SU-DHL-6 (cell line): ENCODE measurements at regions not wholly inside any gene's neighbourhood (a gene's known extent, or its start where the extent isn't known, plus 50 kb on each side); places are given as distances from the start of the nearest gene placed in this dataset.

Experiments used
- H2AFZ ChIP-seq: fragments of 200-600 bp; sonication (generic); 2 replicates; pipeline ENCODE4 v1.6.1; 2014; ENCODE audit warnings: low read depth, mild to moderate bottlenecking, moderate library complexity, mixed read lengths, antibody characterized with exemption, low read length; ENCODE audit not compliant: severe bottlenecking
- H3F3A ChIP-seq: fragments of 200-600 bp; shearing (Covaris generic); 2 replicates; pipeline ENCODE4 v1.6.0; 2016; ENCODE audit warnings: antibody characterized with exemption, mild to moderate bottlenecking; ENCODE audit not compliant: insufficient read depth
- H3K27ac ChIP-seq: fragments of 200-600 bp; sonication (generic); 2 replicates; pipeline ENCODE4 v1.5.1; 2016; ENCODE audit warnings: low read depth, mild to moderate bottlenecking, low read length, moderate library complexity, mixed read lengths
- H3K27me3 ChIP-seq: fragments of 200-600 bp; sonication (generic), shearing (Covaris generic); 2 replicates; pipeline ENCODE4 v1.6.0; 2014; ENCODE audit warnings: mild to moderate bottlenecking, low read length
- H3K36me3 ChIP-seq: fragments of 200-600 bp; sonication (generic); 2 replicates; pipeline ENCODE4 v1.6.1; 2014; ENCODE audit warnings: mild to moderate bottlenecking, low read length, mixed read lengths
- H3K4me2 ChIP-seq: fragments of 300-600, 200-600 bp; shearing (Covaris generic), sonication (generic); 2 replicates; pipeline ENCODE4 v1.6.0; 2014; ENCODE audit warnings: low read length, low read depth, mild to moderate bottlenecking; ENCODE audit not compliant: poor library complexity, severe bottlenecking
- H3K4me3 ChIP-seq: fragments of 200-600 bp; sonication (generic); 2 replicates; pipeline ENCODE4 v1.5.1; 2014; ENCODE audit warnings: antibody characterized with exemption, low read length, mild to moderate bottlenecking, mixed read lengths; ENCODE audit not compliant: insufficient read depth, poor library complexity, severe bottlenecking
- H3K79me2 ChIP-seq: fragments of 200-600 bp; sonication (generic); 2 replicates; pipeline ENCODE4 v1.6.1; 2014; ENCODE audit warnings: mild to moderate bottlenecking, low read length, moderate library complexity; ENCODE audit not compliant: insufficient read depth
- H3K9ac ChIP-seq: fragments of 200-600 bp; sonication (generic); 2 replicates; pipeline ENCODE4 v1.7.0; 2014; ENCODE audit warnings: mild to moderate bottlenecking, low read length
- H3K9me2 ChIP-seq: fragments of 200-600 bp; sonication (generic); replicated peaks from 2 replicates; pipeline ENCODE4 v1.6.1; 2014; ENCODE audit warnings: low read length; ENCODE audit not compliant: insufficient read depth
- H3K9me3 ChIP-seq: fragments of 200-600 bp; sonication (generic); 2 replicates; pipeline ENCODE4 v1.6.1; 2014; ENCODE audit warnings: low read length, mixed read lengths; ENCODE audit not compliant: insufficient read depth
- H4K20me1 ChIP-seq: fragments of 200-600 bp; sonication (generic); 2 replicates; pipeline ENCODE4 v1.6.1; 2014; ENCODE audit warnings: low read depth, mild to moderate bottlenecking, antibody characterized with exemption, low read length, moderate library complexity, mixed read lengths
- EZH2phosphoT487 ChIP-seq: fragments of 200-600 bp; sonication (generic), shearing (Covaris generic); conservative IDR thresholded peaks from 2 replicates; pipeline ENCODE4 v1.6.1; 2018; ENCODE audit warnings: mild to moderate bottlenecking, antibody characterized with exemption, low read length, moderate library complexity, mixed read lengths
- TF ChIP-seq, protein P1 (sequence below): fragments of 200-600 bp; sonication (generic); IDR thresholded peaks from one replicate; pipeline ENCODE4 v1.5.1; 2017; ENCODE audit warnings: antibody characterized with exemption, mild to moderate bottlenecking, low read length, moderate library complexity; ENCODE audit not compliant: insufficient read depth, poor library complexity, severe bottlenecking

GRCh38 chr6:87808005-87808757 is 106.1 kb upstream of the AKIRIN2 start:
- H3F3A ChIP-seq = peaks cover 8% of the 10 kb centered on the region; the same call in 1 of the 2 replicates
- no peaks in the 10 kb centered on the region for H3K9me3 ChIP-seq
- H3K27ac ChIP-seq = no peak overlapping the region
- TF ChIP-seq, protein P1, sequence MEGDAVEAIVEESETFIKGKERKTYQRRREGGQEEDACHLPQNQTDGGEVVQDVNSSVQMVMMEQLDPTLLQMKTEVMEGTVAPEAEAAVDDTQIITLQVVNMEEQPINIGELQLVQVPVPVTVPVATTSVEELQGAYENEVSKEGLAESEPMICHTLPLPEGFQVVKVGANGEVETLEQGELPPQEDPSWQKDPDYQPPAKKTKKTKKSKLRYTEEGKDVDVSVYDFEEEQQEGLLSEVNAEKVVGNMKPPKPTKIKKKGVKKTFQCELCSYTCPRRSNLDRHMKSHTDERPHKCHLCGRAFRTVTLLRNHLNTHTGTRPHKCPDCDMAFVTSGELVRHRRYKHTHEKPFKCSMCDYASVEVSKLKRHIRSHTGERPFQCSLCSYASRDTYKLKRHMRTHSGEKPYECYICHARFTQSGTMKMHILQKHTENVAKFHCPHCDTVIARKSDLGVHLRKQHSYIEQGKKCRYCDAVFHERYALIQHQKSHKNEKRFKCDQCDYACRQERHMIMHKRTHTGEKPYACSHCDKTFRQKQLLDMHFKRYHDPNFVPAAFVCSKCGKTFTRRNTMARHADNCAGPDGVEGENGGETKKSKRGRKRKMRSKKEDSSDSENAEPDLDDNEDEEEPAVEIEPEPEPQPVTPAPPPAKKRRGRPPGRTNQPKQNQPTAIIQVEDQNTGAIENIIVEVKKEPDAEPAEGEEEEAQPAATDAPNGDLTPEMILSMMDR = no peak
- no peak for TF ChIP-seq EZH2phosphoT487
- H3K27me3 ChIP-seq = no peaks in the 10 kb centered on the region
- no peak overlapping the region for H3K9ac ChIP-seq
- no peak overlapping the region for H3K4me3 ChIP-seq
- H3K9me2 ChIP-seq = no peaks in the 10 kb centered on the region
- H3K79me2 ChIP-seq = no peaks in the 10 kb centered on the region
- no peak overlapping the region for H2AFZ ChIP-seq
- no peaks in the 10 kb centered on the region for H4K20me1 ChIP-seq
- no peaks in the 10 kb centered on the region for H3K36me3 ChIP-seq
- peak overlapping the region; percentile 38 for H3K4me2 ChIP-seq

DNA sequence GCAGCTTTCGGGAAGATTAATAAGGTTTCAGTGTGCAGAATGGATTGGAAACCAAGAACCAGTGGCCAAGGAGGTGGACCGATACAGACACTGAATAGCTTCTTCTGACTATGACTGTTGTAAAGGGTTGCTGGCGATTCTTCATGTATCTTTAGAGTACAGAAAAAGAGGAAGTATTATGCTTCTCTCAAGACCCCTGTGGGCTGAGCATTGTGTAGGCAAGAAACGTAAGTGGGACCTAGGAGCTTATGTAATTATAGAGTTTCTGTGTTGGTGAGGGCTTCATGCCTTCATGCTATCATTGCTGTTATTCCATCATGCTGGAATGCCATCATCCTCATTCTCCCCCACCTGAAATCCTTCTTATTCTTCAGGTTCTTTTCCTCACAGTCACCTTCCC is 105.4 kb upstream of the AKIRIN2 start:
- no peaks in the 10 kb centered on the region for H3K79me2 ChIP-seq
- peak overlapping the region; percentile 30 for H2AFZ ChIP-seq
- no peaks in the 10 kb centered on the region for H3K36me3 ChIP-seq
- peak overlapping the region; percentile 25; the same call in 1 of the 2 replicates for H3K27ac ChIP-seq
- H3K4me3 ChIP-seq = no peak overlapping the region
- no peaks in the 10 kb centered on the region for H3K27me3 ChIP-seq
- H3F3A ChIP-seq = peaks cover 8% of the 10 kb centered on the region; the same call in 1 of the 2 replicates
- H3K9me2 ChIP-seq = no peaks in the 10 kb centered on the region
- TF ChIP-seq, protein P1 = no peak
- no peak for TF ChIP-seq EZH2phosphoT487
- H3K9ac ChIP-seq = peak overlapping the region; percentile 25; the same call in 1 of the 2 replicates
- peak overlapping the region; percentile 38 for H3K4me2 ChIP-seq
- no peaks in the 10 kb centered on the region for H3K9me3 ChIP-seq
- no peaks in the 10 kb centered on the region for H4K20me1 ChIP-seq

- Histone ChIP-seq H3K9ac (no peak overlapping the region), H3K9me3 (no peaks in the 10 kb centered on the region), H3K27ac (0 out of 2 replicates have a peak overlapping the region, but pooled peaks have one; percentile 9), H3K4me3 (no peak overlapping the region), H3K36me3 (no peaks in the 10 kb centered on the region), H3F3A (peaks cover 8% of the 10 kb centered on the region; the same call in 1 of the 2 replicates), H2AFZ (no peak overlapping the region), H3K27me3 (no peaks in the 10 kb centered on the region), H3K4me2 (peak overlapping the region; percentile 38), H3K79me2 (no peaks in the 10 kb centered on the region), H4K20me1 (no peaks in the 10 kb centered on the region), H3K9me2 (no peaks in the 10 kb centered on the region)
- TF ChIP-seq, protein P1 = no peak
- no peak for TF ChIP-seq EZH2phosphoT487
These were observed 104.6 kb upstream of the AKIRIN2 start for GRCh38 chr6:87806635-87807034.
